ENCODE measurements at regions not wholly inside any gene's neighbourhood (a gene's known extent, or its start where the extent isn't known, plus 50 kb on each side); places are given as distances from the start of the nearest gene placed in this dataset.

- no peak for DNase-seq (ENCODE audit: low read depth)
These were observed 82.5 kb upstream of the CAMK1G start for GRCh38 chr1:209500993-209501392.

DNA sequence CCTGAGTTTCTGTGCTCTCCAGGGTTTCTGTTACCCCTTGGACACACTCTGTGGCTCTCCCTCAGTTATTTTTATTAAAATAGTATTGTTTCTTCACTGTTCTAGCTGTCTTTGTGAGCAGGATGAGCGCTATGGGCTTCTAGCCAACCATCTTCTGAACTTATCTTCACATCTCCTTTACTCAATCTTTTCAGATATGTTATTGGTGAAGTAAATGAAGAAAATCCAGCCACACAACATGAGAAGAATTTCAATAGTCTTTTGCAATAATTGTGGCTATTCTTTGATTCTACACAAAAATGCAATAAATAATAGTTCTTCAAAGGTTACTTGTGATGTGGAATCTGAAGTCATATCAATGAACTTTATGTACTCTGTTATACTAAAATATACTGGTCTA, 80.3 kb upstream of the CAMK1G start:
- DNase-seq (ENCODE audit: low read depth) = no peak

DNA sequence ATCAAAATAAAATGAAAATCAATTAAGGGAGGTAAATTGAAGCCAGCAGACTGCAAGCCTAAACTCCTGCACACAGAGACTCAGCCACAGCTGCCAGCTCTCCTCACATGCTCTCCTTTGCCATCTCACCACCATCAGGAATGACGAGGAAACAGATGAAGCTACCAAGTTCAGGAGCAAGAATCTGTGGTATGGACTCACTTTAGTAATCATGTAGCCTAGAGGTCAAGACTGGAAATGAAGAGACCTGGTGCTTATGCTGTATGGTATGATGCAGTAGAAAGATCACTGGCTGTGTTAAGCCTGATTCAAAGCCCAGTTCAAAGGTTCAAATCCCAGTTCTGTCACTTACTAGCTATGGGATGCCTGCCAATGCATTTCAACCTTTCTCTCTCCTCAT, 78.9 kb upstream of the CAMK1G start:
- no peak for DNase-seq (ENCODE audit: low read depth)

- peak; percentile 16 for DNase-seq (ENCODE audit: low read depth)
These were observed 78.5 kb upstream of the CAMK1G start for GRCh38 chr1:209505044-209505443.

- no peak for DNase-seq (ENCODE audit: low read depth)
These were observed 77.4 kb upstream of the CAMK1G start for GRCh38 chr1:209506101-209506500.

DNA sequence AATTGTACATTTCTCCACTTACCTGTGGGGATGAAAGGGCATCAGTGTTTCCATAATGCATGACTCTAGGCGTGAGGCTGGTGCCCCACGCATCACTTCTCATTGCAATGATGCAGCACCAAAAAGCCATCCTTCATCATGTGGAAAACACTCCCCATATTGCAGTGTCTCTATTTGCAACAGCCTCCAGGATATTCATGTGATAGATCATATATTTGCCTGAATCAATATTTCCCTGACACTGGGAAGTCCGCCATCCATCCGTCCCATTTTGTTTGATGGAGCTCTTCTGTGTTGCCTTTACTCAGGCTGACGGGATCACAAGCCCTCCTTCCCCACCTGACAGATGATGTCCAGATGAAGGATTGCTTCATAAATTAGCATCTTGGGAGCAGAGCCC, 74.5 kb upstream of the CAMK1G start:
- DNase-seq (ENCODE audit: low read depth) = no peak

GRCh38 chr1:209510063-209510462, 73.5 kb upstream of the CAMK1G start:
- DNase-seq (ENCODE audit: low read depth) = no peak

DNA sequence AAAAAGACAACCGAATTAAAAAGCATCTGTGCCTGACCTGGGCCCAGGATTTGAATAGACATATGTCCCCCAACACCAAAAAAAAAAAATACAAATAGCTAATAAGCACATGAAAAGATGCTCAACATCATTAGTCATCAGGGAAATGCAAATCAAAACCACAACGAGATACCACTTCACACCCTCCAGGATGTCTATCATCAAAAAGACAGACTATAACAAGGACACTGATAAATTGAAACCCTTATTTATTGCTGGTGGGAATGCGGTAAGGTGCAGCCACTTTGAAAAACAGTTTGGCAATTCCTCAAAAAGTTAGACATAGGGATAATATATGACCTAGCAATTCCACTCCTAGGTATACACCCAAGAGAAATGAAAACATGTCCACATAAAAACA, 72.3 kb upstream of the CAMK1G start:
- DNase-seq (ENCODE audit: low read depth) = no peak

DNA sequence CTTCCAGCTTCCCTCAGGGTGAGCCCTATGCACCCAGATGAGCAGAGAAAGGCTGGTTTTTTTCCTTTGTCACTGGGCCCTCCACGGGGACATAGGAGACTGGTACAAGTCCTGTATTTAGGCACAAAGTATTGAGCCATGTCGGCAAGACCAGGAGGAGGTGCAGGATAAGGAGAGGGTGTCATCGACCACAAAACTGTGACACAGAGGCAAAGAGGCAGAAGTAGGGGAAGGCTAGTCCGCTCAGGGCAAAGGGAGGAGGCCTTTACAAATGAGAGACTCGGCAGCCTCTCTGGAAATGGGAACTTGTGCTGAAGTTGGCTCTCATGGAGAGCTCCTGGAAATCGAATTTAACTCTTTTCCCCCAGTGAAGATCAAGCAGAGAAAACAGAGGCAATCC, 70.7 kb upstream of the CAMK1G start:
- DNase-seq (ENCODE audit: low read depth) = peak; percentile 52

DNA sequence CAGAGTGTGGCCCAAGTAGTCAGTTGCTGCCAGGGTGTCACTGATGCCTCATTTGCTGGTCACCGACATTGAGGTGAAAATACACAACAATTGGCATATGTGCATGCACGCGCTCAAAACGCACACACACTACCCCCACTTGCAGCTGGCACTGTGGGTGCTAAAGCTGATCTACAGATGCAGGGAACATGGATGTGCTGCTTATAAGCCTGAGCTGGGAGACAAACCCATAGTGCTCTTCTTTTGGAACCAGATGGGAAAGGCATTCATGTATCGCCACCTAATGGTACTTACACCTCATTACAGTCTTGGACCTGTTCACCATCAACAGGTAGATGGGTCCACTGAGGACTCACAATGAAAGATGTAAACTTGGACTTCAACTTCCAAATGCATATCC, 70.3 kb upstream of the CAMK1G start:
- DNase-seq (ENCODE audit: low read depth) = peak; percentile 64

DNA sequence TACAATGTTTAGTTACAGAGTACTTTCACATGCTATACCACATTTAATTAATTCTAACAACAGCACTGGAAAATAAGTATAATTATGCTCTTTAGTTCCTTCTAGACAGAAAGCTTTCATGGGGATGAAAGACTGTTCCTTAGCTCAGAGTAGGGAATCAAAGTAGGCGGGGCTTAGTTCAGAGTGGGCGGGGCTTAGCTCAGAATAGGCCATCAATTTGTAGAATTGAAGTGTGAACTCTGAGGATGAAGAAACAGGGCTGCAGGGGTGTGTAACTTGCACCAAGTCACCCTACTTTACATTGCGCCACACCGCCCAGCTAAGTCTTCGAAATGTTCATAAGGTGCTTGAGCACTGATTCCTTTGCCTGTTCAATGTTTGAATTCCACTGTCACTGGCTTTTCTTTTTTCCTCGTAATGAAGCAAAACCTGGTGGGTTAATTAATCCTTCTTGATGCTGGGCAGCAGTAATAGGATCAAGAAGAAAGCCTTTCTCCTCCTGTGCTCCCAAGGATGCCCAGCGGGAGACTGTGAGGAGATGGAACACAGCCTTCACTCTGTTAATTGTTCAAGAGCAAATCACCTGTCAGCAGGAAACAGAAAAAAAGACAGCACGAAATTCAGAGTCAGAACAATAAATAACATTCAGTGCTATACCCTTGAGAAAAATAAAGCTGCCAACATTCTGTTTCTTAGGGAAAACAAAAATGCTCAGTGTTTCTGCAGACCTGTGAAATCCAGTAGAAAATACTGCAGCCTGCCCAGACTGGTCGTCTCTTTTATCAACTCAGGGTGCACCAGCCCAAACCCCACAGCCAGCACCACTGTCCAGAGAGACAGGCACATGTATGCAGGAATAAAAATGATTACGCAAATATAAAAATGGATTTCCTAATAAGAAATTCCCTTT, 66.5 kb upstream of the CAMK1G start:
- no peak for DNase-seq (ENCODE audit: low read depth)

DNA sequence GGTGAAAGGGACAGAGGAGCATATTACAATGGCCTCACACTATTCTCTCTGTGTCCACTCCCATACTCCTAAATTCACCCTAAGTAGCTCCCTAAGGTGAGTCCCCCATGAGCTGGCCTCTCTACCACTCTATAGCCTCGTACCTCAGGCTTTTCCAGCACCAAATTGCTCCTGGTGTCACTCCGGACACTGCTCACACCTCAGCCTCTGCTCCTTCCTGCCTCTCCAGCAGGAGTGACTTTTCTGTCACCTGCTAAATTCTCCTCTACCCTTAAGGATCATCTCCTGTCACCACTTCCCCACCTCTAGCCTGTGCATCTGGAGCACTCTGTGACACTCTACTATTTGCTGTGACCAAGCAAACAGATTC, 65.8 kb upstream of the CAMK1G start:
- DNase-seq (ENCODE audit: low read depth) = no peak

DNA sequence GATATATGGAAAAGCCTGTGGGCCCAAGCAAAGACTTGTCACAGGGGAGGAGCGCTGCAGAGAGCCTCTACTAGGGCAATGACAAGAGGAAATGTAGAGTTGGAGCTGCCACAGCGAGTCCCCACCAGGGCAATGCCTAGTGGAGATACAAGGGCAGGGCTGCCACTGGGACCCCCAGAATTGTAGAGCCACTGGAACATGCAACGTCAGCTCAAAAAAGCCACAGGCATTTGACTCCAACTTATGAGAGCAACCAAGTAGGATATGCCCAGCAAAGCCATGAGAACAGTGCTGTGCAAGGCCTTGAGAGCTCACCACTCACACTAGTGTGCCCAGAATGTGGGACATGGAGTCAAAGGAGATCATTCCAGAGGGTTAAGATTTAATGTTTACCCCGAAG, 63.7 kb upstream of the CAMK1G start:
- DNase-seq (ENCODE audit: low read depth) = no peak

GRCh38 chr1:209522826-209523225, 60.7 kb upstream of the CAMK1G start:
- no peak for DNase-seq (ENCODE audit: low read depth)

- no peak for DNase-seq (ENCODE audit: low read depth)
These were observed 57.4 kb upstream of the CAMK1G start for GRCh38 chr1:209526137-209526536.

DNA sequence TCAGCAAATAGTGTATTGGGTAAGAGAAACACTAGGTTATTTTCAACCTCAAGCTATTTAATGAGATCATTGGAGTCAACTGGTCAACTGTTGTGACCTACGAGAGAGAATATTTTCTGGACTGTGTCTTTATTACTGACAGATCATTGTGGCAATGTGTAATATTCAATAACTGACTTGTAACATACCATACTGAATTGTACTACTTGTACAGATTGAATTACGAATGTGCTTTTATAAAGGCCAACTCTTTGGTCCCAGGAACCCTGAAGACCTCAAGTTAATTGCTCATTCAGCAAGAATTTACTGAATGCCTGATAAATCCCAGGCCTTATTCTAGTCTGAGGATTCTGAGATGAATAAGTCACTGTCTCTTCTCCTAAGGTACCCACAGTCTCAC, 56.1 kb upstream of the CAMK1G start:
- DNase-seq (ENCODE audit: low read depth) = peak; percentile 24

- peak; percentile 20 for DNase-seq (ENCODE audit: low read depth)
These were observed 55.4 kb upstream of the CAMK1G start for GRCh38 chr1:209527993-209528717.

GRCh38 chr1:209529233-209529632, 54.3 kb upstream of the CAMK1G start:
- no peak for DNase-seq (ENCODE audit: low read depth)

- no peak for DNase-seq (ENCODE audit: low read depth)
These were observed 52.5 kb upstream of the CAMK1G start for GRCh38 chr1:209531006-209531405.

- no peak for DNase-seq (ENCODE audit: low read depth)
These were observed 52.0 kb upstream of the CAMK1G start for GRCh38 chr1:209531549-209531948.

Data from RPMI7951 (cell line).